Upper lobe of left lung (tissue), 6 donors: ENCODE measurements at regions not wholly inside any gene's neighbourhood (a gene's known extent, or its start where the extent isn't known, plus 50 kb on each side); places are given as distances from the start of the nearest gene placed in this dataset.

Experiments used
- ATAC-seq, 2 donors: fragments of 200-7000 bp; cut with Tn5 transposase; one replicate each; pipeline ENCODE4 v1.9.1; 2022; ENCODE audit warnings: mild to moderate bottlenecking in 2 of 2, moderate library complexity in 2 of 2; ENCODE audit not compliant: low FRiP score in 2 of 2
- DNase-seq, 2 donors: peaks; one replicate each; pipeline ENCODE4 v3.0.0-alpha.2; 2019 to 2020
- H3K27ac ChIP-seq, 4 donors: fragments of 200-600 bp; sonication (generic); one replicate each; pipeline ENCODE4 v1.5.1; 2016 to 2019
- H3K27me3 ChIP-seq, 4 donors: fragments of 200-600 bp; sonication (generic); one replicate each; pipeline ENCODE4 v1.5.1; 2017 to 2019
- H3K36me3 ChIP-seq, 4 donors: fragments of 200-600 bp; sonication (generic); one replicate each; pipeline ENCODE4 v1.5.1; 2016 to 2019
- H3K4me1 ChIP-seq, 4 donors: fragments of 200-600 bp; sonication (generic); one replicate each; pipeline ENCODE4 v1.5.1; 2018 to 2019
- H3K4me3 ChIP-seq, 4 donors: fragments of 200-600 bp; sonication (generic); one replicate each; pipeline ENCODE4 v1.5.1; 2017 to 2019; ENCODE audit warnings: mild to moderate bottlenecking in 2 of 4, moderate library complexity in 1 of 4
- H3K9me3 ChIP-seq, 4 donors: fragments of 200-600 bp; sonication (generic); one replicate each; pipeline ENCODE4 v1.5.1; 2018 to 2019
- EP300 ChIP-seq, 4 donors: sonication (generic); formaldehyde crosslinking; IDR thresholded peaks; one replicate each; pipeline ENCODE4 v1.5.1; 2017; ENCODE audit warnings: antibody characterized with exemption in 4 of 4, control low read depth in 2 of 4
- POLR2A ChIP-seq, 4 donors: fragments of 450-650 bp; IDR thresholded peaks; one replicate each; pipeline ENCODE4 v1.5.1; 2016 to 2017; ENCODE audit warnings: antibody characterized with exemption in 4 of 4, mild to moderate bottlenecking in 2 of 4
- POLR2AphosphoS5 ChIP-seq, 2 donors: sonication (generic); formaldehyde crosslinking; IDR thresholded peaks; one replicate each; pipeline ENCODE4 v1.5.1; 2017; ENCODE audit warnings: antibody characterized with exemption in 2 of 2
- WGBS, 2 donors: methylation state at CpG; one replicate each; pipeline ENCODE4 v1.1.5; 2017 to 2018; 5-methylcytosine and 5-hydroxymethylcytosine counted together
- TF ChIP-seq, protein P1 (sequence below), 6 experiments: fragments of 450-650 bp in 4 of 6; fragments of 200-600 bp in 2 of 6; sonication (generic) in 2 of 6; IDR thresholded peaks; one replicate each; pipeline ENCODE4 v1.5.1; 2016 to 2019; ENCODE audit warnings: antibody characterized with exemption in 6 of 6
- donor health status: DM: no; HTN: no; CAD: no; lungs with moderate emphysema.
- donor health status: DM: no; HTN: yes; CAD: no; lungs with severe emphysema.

DNA sequence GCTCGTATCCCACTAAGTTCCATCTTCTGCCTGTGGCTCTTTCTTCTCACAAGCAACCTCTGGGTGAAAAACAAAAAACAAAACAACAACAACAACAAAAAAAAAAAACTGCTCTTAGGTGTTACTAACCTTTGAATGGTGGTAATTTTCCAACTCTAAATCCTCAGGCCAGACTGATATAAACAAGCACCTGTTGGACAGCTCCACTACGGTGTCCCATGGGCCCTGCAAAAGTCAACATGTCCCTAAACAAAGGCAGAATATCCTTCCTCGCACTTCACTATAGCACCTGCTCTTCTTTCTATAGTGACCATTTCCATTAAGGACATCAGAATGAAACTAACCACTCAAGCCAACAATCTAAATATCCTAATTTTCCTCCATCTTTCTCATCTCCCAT, 54.6 kb upstream of the PARM1 start:
- Histone ChIP-seq H3K9me3 (no peaks in the 10 kb centered on the region), H3K36me3 (no peaks in the 10 kb centered on the region), H3K4me3 (no peak overlapping the region), H3K4me1 (peaks cover 0 to 4% (median 2%) of the 10 kb centered on the region in 4 donors), H3K27ac (no peak overlapping the region), H3K27me3 (no peaks in the 10 kb centered on the region)
- 79 to 85% methylated on average over 3 of the region's 3 CpGs for WGBS, 2 donors
- TF ChIP-seq EP300 (IDR thresholded peaks at IDR 0.05) (no peak), POLR2AphosphoS5 (IDR thresholded peaks at IDR 0.05) (no peak), POLR2A (IDR thresholded peaks at IDR 0.05) (no peak)
- TF ChIP-seq, protein P1, sequence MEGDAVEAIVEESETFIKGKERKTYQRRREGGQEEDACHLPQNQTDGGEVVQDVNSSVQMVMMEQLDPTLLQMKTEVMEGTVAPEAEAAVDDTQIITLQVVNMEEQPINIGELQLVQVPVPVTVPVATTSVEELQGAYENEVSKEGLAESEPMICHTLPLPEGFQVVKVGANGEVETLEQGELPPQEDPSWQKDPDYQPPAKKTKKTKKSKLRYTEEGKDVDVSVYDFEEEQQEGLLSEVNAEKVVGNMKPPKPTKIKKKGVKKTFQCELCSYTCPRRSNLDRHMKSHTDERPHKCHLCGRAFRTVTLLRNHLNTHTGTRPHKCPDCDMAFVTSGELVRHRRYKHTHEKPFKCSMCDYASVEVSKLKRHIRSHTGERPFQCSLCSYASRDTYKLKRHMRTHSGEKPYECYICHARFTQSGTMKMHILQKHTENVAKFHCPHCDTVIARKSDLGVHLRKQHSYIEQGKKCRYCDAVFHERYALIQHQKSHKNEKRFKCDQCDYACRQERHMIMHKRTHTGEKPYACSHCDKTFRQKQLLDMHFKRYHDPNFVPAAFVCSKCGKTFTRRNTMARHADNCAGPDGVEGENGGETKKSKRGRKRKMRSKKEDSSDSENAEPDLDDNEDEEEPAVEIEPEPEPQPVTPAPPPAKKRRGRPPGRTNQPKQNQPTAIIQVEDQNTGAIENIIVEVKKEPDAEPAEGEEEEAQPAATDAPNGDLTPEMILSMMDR (IDR thresholded peaks at IDR 0.05): no peak
- ATAC-seq (no peak), DNase-seq (no peak)

DNA sequence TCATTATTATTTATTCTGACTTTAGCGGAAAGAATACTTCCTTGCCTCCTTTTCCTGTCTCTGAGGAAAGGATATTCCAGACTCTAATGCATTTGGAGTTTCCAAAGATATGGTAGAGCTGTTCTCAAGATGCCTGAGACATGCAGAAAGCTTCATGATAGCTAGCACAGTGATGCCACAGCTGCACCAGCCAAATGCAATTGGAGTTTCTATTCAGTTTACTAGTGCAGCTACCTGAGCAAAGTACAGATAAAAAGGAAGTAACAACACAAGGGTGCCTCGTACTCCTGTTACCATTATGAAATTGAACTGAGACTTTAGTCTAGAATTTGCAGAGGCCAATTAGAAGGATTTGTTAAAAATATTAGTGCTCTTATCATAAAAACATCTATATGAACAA, 57.5 kb upstream of the PARM1 start:
- WGBS, 2 donors: 73 to 77% methylated on average over 2 of the region's 2 CpGs
- H3K4me1 ChIP-seq: peaks cover 0 to 4% (median 2%) of the 10 kb centered on the region in 4 donors
- TF ChIP-seq, protein P1 (IDR thresholded peaks at IDR 0.05): no peak
- TF ChIP-seq POLR2AphosphoS5 (IDR thresholded peaks at IDR 0.05): no peak
- no peak for TF ChIP-seq EP300 (IDR thresholded peaks at IDR 0.05)
- no peak for TF ChIP-seq POLR2A (IDR thresholded peaks at IDR 0.05)
- H3K36me3 ChIP-seq: no peaks in the 10 kb centered on the region
- ATAC-seq (no peak), DNase-seq (no peak)
- H3K27ac ChIP-seq: no peak overlapping the region
- H3K9me3 ChIP-seq: no peaks in the 10 kb centered on the region
- no peak overlapping the region for H3K4me3 ChIP-seq
- no peaks in the 10 kb centered on the region for H3K27me3 ChIP-seq

DNA sequence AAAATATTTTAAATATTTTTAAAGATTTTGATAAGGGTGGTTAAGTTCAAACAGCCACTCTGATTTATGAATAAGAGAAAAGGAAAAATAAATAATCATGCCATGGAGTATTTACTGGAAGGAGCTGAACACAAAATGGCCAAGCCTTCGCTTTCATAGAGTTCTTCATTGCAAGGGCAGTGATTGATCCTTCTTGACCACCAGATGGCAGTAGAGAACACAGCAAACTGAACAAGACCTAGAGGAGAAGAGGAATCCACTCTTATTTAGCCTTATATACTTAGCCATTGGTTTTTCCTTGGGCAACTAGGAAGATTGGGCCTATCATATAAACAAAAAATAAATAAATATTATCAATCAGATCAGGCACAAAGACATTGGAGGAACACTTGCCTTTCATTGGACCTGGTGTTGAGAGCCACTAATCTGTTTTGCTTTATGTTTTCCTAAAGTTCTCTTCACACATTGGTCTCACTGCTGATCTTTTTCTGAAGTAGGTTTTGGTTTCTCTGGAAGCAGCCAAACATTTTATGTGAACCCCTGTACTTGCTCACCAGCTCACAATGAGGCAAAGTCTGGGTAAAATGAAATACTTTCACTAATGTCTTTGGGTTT, 58.1 kb upstream of the PARM1 start:
- H3K4me1 ChIP-seq: peaks cover 0 to 4% (median 2%) of the 10 kb centered on the region in 4 donors
- H3K9me3 ChIP-seq: no peaks in the 10 kb centered on the region
- H3K27ac ChIP-seq: no peak overlapping the region
- no peak overlapping the region for H3K4me3 ChIP-seq
- 3 to 7% methylated on average over 1 of the region's 1 CpG for WGBS, 2 donors
- ATAC-seq (peak; percentile 85 to 89), DNase-seq (peak in 1 of 2 donors; percentile 40)
- no peaks in the 10 kb centered on the region for H3K27me3 ChIP-seq
- TF ChIP-seq EP300 (IDR thresholded peaks at IDR 0.05) (no peak), POLR2A (IDR thresholded peaks at IDR 0.05) (no peak), POLR2AphosphoS5 (IDR thresholded peaks at IDR 0.05) (no peak)
- TF ChIP-seq, protein P1 (IDR thresholded peaks at IDR 0.05): peak; percentile 59 to 82 (median 78)
- H3K36me3 ChIP-seq: no peaks in the 10 kb centered on the region

DNA sequence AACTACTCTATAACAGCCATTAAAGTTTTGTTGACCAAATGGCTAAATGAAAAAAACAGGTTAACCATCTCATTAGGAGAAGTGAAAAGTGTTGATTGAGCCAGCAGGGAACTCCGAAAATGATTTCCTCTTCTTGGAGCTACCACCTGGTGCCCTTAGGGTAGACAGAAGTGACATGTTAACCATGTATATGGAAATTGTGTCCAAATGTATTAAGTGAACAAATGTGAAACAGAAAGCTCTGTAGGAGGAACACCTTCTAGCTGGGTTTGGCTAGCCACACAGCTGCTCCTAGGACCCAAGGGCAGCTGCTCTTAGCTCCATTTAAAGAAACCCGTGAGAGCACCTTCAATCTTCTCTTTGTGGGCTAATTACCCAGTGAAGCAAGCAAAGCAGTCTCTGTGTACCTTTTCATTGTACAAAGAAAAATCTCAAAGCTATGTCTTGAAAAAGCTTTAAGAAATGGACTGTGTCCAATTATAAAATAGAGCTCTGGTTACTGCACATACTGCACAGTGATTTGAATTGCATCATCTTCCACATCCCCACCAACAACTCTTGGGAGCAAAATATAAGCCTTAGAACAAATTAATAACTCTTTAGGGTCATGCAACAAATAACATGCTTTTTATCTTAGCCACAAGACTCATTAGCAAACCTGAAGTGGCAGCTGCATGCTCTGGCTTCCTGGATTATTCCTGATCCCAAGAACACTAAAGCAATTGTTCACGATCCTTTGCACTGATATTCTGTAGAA, 59.2 kb upstream of the PARM1 start:
- 44 to 51% methylated on average over 3 of the region's 3 CpGs for WGBS, 2 donors
- Histone ChIP-seq H3K36me3 (no peaks in the 10 kb centered on the region), H3K27ac (no peak overlapping the region), H3K9me3 (no peaks in the 10 kb centered on the region), H3K4me3 (no peak overlapping the region), H3K27me3 (no peaks in the 10 kb centered on the region), H3K4me1 (peaks cover 0 to 4% (median 2%) of the 10 kb centered on the region in 4 donors)
- ATAC-seq (peak in 1 of 2 donors; percentile 14), DNase-seq (no peak)
- TF ChIP-seq POLR2A (IDR thresholded peaks at IDR 0.05) (no peak), POLR2AphosphoS5 (IDR thresholded peaks at IDR 0.05) (no peak), EP300 (IDR thresholded peaks at IDR 0.05) (no peak)
- TF ChIP-seq, protein P1 (IDR thresholded peaks at IDR 0.05): no peak
